PFSK-1 (cell line): ENCODE measurements at regions not wholly inside any gene's neighbourhood (a gene's known extent, or its start where the extent isn't known, plus 50 kb on each side); places are given as distances from the start of the nearest gene placed in this dataset.

Source experiments
- FOXP2 ChIP-seq: optimal IDR thresholded peaks from 2 replicates; pipeline ENCODE3; 2011; ENCODE audit warnings: borderline replicate concordance, control low read depth, inconsistent platforms; ENCODE audit not compliant: insufficient read depth; ENCODE audit errors: extremely low read length, extremely low read depth
- POLR2AphosphoS5 ChIP-seq: IDR thresholded peaks from 2 replicates; pipeline ENCODE4 v1.6.1; 2012; ENCODE audit warnings: low read depth, mild to moderate bottlenecking, control low read depth, low read length, moderate library complexity
- REST ChIP-seq, 2 experiments: IDR thresholded peaks; 2 replicates each; pipeline versions ENCODE4 v1.6.1 to v1.8.0; 2011 to 2012; ENCODE audit warnings: low read depth in 2 of 2, low read length in 2 of 2, control low read depth in 1 of 2, inconsistent platforms in 1 of 2, mild to moderate bottlenecking in 1 of 2, moderate library complexity in 1 of 2; ENCODE audit not compliant: insufficient read depth in 1 of 2
- SIN3A ChIP-seq: IDR thresholded peaks from 2 replicates; pipeline ENCODE4 v1.6.1; 2012; ENCODE audit warnings: mild to moderate bottlenecking, low read length, moderate library complexity, borderline replicate concordance; ENCODE audit not compliant: insufficient read depth
- TAF1 ChIP-seq: IDR thresholded peaks from 2 replicates; pipeline ENCODE4 v1.6.1; 2012; ENCODE audit warnings: low read length, control low read depth, borderline replicate concordance; ENCODE audit not compliant: insufficient read depth

- TF ChIP-seq POLR2AphosphoS5, result no peak
- no peak for TF ChIP-seq REST (IDR thresholded peaks at IDR 0.05; ENCODE audit: insufficient read depth in 1 of 2, low read depth in 2 of 2, low read length in 2 of 2)
- no peak for TF ChIP-seq TAF1
- TF ChIP-seq FOXP2, result no peak
- no peak for TF ChIP-seq SIN3A
These were observed 55.0 kb upstream of the NPHP3 start for GRCh38 chr3:132777171-132777570.
